CD14-positive monocyte (primary cell): ENCODE measurements at regions not wholly inside any gene's neighbourhood (a gene's known extent, or its start where the extent isn't known, plus 50 kb on each side); places are given as distances from the start of the nearest gene placed in this dataset.

Source experiments
- DNase-seq, 3 donors: peaks; one replicate each; pipeline ENCODE4 v3.0.0-alpha.2; 2011 to 2022
- H2AFZ ChIP-seq: 2 replicates; pipeline ENCODE4 v1.6.0; 2012; ENCODE audit warnings: mild to moderate bottlenecking, low read depth, low read length, inconsistent platforms; ENCODE audit not compliant: insufficient read depth, poor library complexity, severe bottlenecking
- H3K27ac ChIP-seq, 2 donors: 1 replicate in 1 of 2; 2 replicates in 1 of 2; pipeline ENCODE4 v1.5.1; 2012 to 2013; ENCODE audit warnings: low read length in 2 of 2, control low read depth in 1 of 2, inconsistent platforms in 1 of 2, low read depth in 1 of 2, mild to moderate bottlenecking in 1 of 2
- H3K27me3 ChIP-seq, 2 donors: one replicate each; pipeline versions ENCODE4 v1.6.0 to v1.6.1; 2011 to 2013; ENCODE audit warnings: low read length in 2 of 2; ENCODE audit not compliant: control insufficient read depth in 2 of 2, insufficient read depth in 2 of 2
- H3K36me3 ChIP-seq, 2 donors: replicated peaks in 1 of 2; 1 replicate in 1 of 2; 2 replicates in 1 of 2; pipeline versions ENCODE4 v1.5.1 to v1.6.1; 2012 to 2013; ENCODE audit warnings: low read length in 2 of 2, control low read depth in 1 of 2, inconsistent platforms in 1 of 2, mild to moderate bottlenecking in 1 of 2; ENCODE audit not compliant: insufficient read depth in 2 of 2, control insufficient read depth in 1 of 2
- H3K4me1 ChIP-seq, 2 donors: 1 replicate in 1 of 2; 2 replicates in 1 of 2; pipeline versions ENCODE4 v1.5.1 to v1.6.1; 2012 to 2013; ENCODE audit warnings: low read length in 2 of 2, control low read depth in 1 of 2, inconsistent platforms in 1 of 2, mild to moderate bottlenecking in 1 of 2, moderate library complexity in 1 of 2; ENCODE audit not compliant: insufficient read depth in 2 of 2, control insufficient read depth in 1 of 2
- H3K4me2 ChIP-seq: replicated peaks from 2 replicates; pipeline ENCODE3; 2012; ENCODE audit warnings: low read length, moderate library complexity, mild to moderate bottlenecking; ENCODE audit not compliant: poor library complexity, severe bottlenecking; ENCODE audit errors: extremely low read depth
- H3K4me3 ChIP-seq, 3 experiments: fragments of 200-600 bp in 1 of 3; sonication (generic) in 1 of 3; replicated peaks in 1 of 3; 1 replicate in 2 of 3; 2 replicates in 1 of 3; pipeline ENCODE4 v1.5.1; 2011 to 2013; ENCODE audit warnings: low read length in 3 of 3, mild to moderate bottlenecking in 3 of 3, control low read depth in 2 of 3, low read depth in 2 of 3, inconsistent platforms in 1 of 3, moderate library complexity in 1 of 3
- H3K79me2 ChIP-seq: 2 replicates; pipeline ENCODE4 v1.6.0; 2012; ENCODE audit warnings: mild to moderate bottlenecking, control low read depth, inconsistent platforms, low read length, moderate library complexity; ENCODE audit not compliant: insufficient read depth
- H3K9ac ChIP-seq: 2 replicates; pipeline ENCODE4 v1.6.0; 2017; ENCODE audit warnings: low read length, mild to moderate bottlenecking; ENCODE audit not compliant: insufficient read depth, poor library complexity, severe bottlenecking
- H3K9me3 ChIP-seq, 2 donors: replicated peaks in 1 of 2; 1 replicate in 1 of 2; 2 replicates in 1 of 2; pipeline versions ENCODE4 v1.5.1 to v1.6.1; 2012 to 2013; ENCODE audit warnings: low read length in 2 of 2, control low read depth in 1 of 2; ENCODE audit not compliant: control insufficient read depth in 1 of 2, insufficient read depth in 1 of 2
- H4K20me1 ChIP-seq: 2 replicates; pipeline ENCODE4 v1.6.0; 2012; ENCODE audit warnings: mild to moderate bottlenecking, low read length, control low read depth, moderate library complexity; ENCODE audit not compliant: insufficient read depth
- H3K27ac Mint-ChIP-seq, 7 donors: one replicate each; pipeline ENCODE4 v1.8.0; 2020; ENCODE audit warnings: mild to moderate bottlenecking in 7 of 7, mixed read lengths in 7 of 7, moderate library complexity in 6 of 7, inconsistent platforms in 2 of 7
- H3K27me3 Mint-ChIP-seq, 3 donors: one replicate each; pipeline ENCODE4 v1.8.0; 2021 to 2022; ENCODE audit warnings: low read depth in 3 of 3, mild to moderate bottlenecking in 3 of 3, mixed read lengths in 3 of 3, moderate library complexity in 3 of 3, inconsistent platforms in 1 of 3
- H3K36me3 Mint-ChIP-seq, 2 donors: one replicate each; pipeline ENCODE4 v1.8.0; 2020; ENCODE audit warnings: mixed read lengths in 2 of 2, inconsistent platforms in 1 of 2, mild to moderate bottlenecking in 1 of 2
- H3K4me1 Mint-ChIP-seq: one replicate; pipeline ENCODE4 v1.8.0; 2020; ENCODE audit warnings: mild to moderate bottlenecking, mixed read lengths
- H3K4me3 Mint-ChIP-seq, 2 donors: one replicate each; pipeline ENCODE4 v1.8.0; 2020; ENCODE audit warnings: mild to moderate bottlenecking in 2 of 2, mixed read lengths in 2 of 2, moderate library complexity in 1 of 2
- H3K9me3 Mint-ChIP-seq, 7 donors: one replicate each; pipeline ENCODE4 v1.8.0; 2020 to 2022; ENCODE audit warnings: mixed read lengths in 7 of 7, mild to moderate bottlenecking in 6 of 7, moderate library complexity in 6 of 7, inconsistent platforms in 2 of 7
- WGBS: methylation state at CpG from one replicate; pipeline ENCODE4 v1.1.5; 2013; ENCODE audit warnings: missing lambda C conversion rate; ENCODE audit not compliant: insufficient coverage; 5-methylcytosine and 5-hydroxymethylcytosine counted together
- intact Hi-C, 2 donors: fragments of 100-400 bp; cut with micrococcal nuclease; formaldehyde crosslinking; loops; one replicate each; pipeline versions ENCODE4 v1.15.0 to v1.15.1; 2023
- TF ChIP-seq, protein P1 (sequence below): fragments of 200-600 bp; IDR thresholded peaks from one replicate; pipeline ENCODE4 v1.8.0; 2022; ENCODE audit warnings: antibody characterized with exemption, mild to moderate bottlenecking

DNA sequence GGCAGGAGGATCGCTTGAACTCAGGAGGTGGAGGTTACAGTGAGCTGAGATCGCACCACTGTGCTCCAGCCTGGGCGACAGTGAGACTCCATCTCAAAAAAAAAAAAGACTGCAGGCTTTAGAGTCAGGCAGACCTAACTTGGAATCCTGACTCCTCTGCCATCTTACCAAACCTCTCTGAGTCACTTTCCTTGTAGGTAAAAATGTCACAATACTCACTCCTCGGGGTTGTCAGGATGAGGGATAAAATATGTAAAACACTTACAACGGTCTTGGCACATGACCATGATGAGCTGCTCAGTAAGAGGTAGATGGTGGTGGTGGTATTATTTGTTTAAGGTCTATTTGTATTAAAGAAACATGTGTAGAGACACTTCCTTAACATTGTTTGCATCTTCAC lies 154.1 kb upstream of the PDE1C start:
- no peaks in the 10 kb centered on the region for H4K20me1 ChIP-seq
- no peaks in the 10 kb centered on the region for H3K79me2 ChIP-seq
- no peak overlapping the region for H2AFZ ChIP-seq
- no peak for DNase-seq
- no peaks in the 10 kb centered on the region for H3K36me3 Mint-ChIP-seq
- TF ChIP-seq, protein P1, sequence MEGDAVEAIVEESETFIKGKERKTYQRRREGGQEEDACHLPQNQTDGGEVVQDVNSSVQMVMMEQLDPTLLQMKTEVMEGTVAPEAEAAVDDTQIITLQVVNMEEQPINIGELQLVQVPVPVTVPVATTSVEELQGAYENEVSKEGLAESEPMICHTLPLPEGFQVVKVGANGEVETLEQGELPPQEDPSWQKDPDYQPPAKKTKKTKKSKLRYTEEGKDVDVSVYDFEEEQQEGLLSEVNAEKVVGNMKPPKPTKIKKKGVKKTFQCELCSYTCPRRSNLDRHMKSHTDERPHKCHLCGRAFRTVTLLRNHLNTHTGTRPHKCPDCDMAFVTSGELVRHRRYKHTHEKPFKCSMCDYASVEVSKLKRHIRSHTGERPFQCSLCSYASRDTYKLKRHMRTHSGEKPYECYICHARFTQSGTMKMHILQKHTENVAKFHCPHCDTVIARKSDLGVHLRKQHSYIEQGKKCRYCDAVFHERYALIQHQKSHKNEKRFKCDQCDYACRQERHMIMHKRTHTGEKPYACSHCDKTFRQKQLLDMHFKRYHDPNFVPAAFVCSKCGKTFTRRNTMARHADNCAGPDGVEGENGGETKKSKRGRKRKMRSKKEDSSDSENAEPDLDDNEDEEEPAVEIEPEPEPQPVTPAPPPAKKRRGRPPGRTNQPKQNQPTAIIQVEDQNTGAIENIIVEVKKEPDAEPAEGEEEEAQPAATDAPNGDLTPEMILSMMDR: no peak
- H3K4me1 ChIP-seq: no peaks in the 10 kb centered on the region
- H3K27ac ChIP-seq: no peak overlapping the region
- H3K4me3 ChIP-seq: no peak overlapping the region
- no peaks in the 10 kb centered on the region for H3K36me3 ChIP-seq
- no peaks in the 10 kb centered on the region for H3K27me3 ChIP-seq
- intact Hi-C loops: no loop called here
- no peaks in the 10 kb centered on the region for H3K4me1 Mint-ChIP-seq
- no peak overlapping the region for H3K27ac Mint-ChIP-seq
- peaks cover 0 to 6% of the 10 kb centered on the region in 2 donors for H3K9me3 ChIP-seq
- peaks cover 0 to 2% (median 1%) of the 10 kb centered on the region in 3 donors for H3K27me3 Mint-ChIP-seq
- H3K9me3 Mint-ChIP-seq: peaks cover 0 to 8% (median 3%) of the 10 kb centered on the region in 7 donors
- H3K9ac ChIP-seq: no peak overlapping the region
- no peak overlapping the region for H3K4me2 ChIP-seq
- no CpG with 5 or more reads among the region's 5 CpGs for WGBS
- no peak overlapping the region for H3K4me3 Mint-ChIP-seq

DNA sequence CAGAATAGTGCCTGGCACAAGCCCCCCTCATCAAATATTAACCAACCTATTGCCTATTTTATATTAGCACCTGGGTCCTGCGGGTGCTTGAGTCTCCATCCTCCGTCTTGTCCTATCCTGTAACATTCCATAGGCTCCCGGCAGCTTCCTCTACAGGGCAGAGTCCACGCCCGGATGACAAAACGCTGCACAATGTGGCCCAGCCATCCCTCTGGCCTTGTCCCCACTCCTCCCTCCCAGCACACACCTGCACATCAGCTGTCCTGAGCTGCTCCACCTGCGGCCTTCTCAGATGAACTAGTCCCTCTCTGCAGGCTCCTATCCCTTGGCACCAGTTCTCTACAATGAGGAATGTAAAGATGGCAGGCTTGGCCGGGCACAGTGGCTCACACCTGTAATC lies 153.5 kb upstream of the PDE1C start:
- H2AFZ ChIP-seq: no peak overlapping the region
- H3K9me3 ChIP-seq: peaks cover 0 to 4% of the 10 kb centered on the region in 2 donors
- TF ChIP-seq, protein P1: no peak
- H3K36me3 ChIP-seq: no peaks in the 10 kb centered on the region
- H3K9me3 Mint-ChIP-seq: peaks cover 0 to 6% (median 3%) of the 10 kb centered on the region in 7 donors
- WGBS: 98% methylated on average over 7 of the region's 8 CpGs
- H3K4me3 Mint-ChIP-seq: no peak overlapping the region
- no peak overlapping the region for H3K27ac Mint-ChIP-seq
- H4K20me1 ChIP-seq: no peaks in the 10 kb centered on the region
- no peak overlapping the region for H3K4me2 ChIP-seq
- no peaks in the 10 kb centered on the region for H3K4me1 ChIP-seq
- no peaks in the 10 kb centered on the region for H3K4me1 Mint-ChIP-seq
- H3K27ac ChIP-seq: no peak overlapping the region
- no peaks in the 10 kb centered on the region for H3K79me2 ChIP-seq
- H3K4me3 ChIP-seq: no peak overlapping the region
- peaks cover 0 to 2% (median 1%) of the 10 kb centered on the region in 3 donors for H3K27me3 Mint-ChIP-seq
- DNase-seq: no peak
- intact Hi-C loops: no loop called here
- H3K9ac ChIP-seq: no peak overlapping the region
- H3K36me3 Mint-ChIP-seq: no peaks in the 10 kb centered on the region
- no peaks in the 10 kb centered on the region for H3K27me3 ChIP-seq
